ENCODE measurements at regions not wholly inside any gene's neighbourhood (a gene's known extent, or its start where the extent isn't known, plus 50 kb on each side); places are given as distances from the start of the nearest gene placed in this dataset.
A peak's percentile ranks its signal among the peaks of the same experiment; 100 is the strongest.

DNA sequence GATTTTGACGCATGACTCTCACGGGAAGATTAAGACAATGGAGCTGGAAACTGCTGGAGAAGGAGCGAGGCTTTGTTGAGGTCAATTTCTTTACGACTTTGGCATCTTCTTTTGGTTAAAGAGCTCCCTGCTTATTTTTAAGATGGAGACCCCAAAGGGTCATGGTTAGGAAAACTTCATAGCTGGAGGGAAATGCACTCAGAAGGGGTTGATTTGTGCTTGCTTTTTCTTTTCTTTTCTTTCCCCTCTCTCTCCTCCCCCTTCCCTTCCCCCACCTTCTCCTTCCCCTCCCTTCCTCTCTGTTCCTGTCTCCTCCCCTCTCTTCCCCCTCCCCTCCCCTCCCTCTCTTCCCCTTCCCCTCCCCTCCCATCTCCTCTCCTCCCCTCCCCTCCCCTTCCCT lies 79.0 kb downstream of the TNP1 start:
- Histone ChIP-seq H3K36me3 (no peaks in the 10 kb centered on the region), H3K4me3 (no peak overlapping the region), H3K4me1 (ENCODE audit: insufficient read depth) (peaks cover 14% of the 10 kb centered on the region), H3K27ac (peak overlapping the region in 1 of 2 donors; percentile 38), H3K9me3 (no peaks in the 10 kb centered on the region), H3K27me3 (no peaks in the 10 kb centered on the region)
- TF ChIP-seq POLR2A (IDR thresholded peaks at IDR 0.05) = no peak
- no peak for TF ChIP-seq CTCF (IDR thresholded peaks at IDR 0.05)
- no peak for TF ChIP-seq EP300 (IDR thresholded peaks at IDR 0.05)
- no peak for DNase-seq
- intact Hi-C loops (cut with DNase I) = loop anchor here in 1 of 4 donors (10.0 kb wide), 1 partner anchor 46 kb away; no protein-coding TSS in a partner anchor
- 93 to 96% (median 95%) methylated on average over 4 of the region's 4 CpGs for WGBS, 3 donors

- H3K4me1 ChIP-seq (ENCODE audit: insufficient read depth) = peaks cover 18% of the 10 kb centered on the region
- no peak for TF ChIP-seq POLR2A (IDR thresholded peaks at IDR 0.05)
- no peak for TF ChIP-seq EP300 (IDR thresholded peaks at IDR 0.05)
- no peak for TF ChIP-seq CTCF (IDR thresholded peaks at IDR 0.05)
- intact Hi-C loops (cut with DNase I) = no loop called here
- no peaks in the 10 kb centered on the region for H3K36me3 ChIP-seq
- no peaks in the 10 kb centered on the region for H3K9me3 ChIP-seq
- WGBS, 3 donors = 92 to 95% (median 94%) methylated on average over 9 of the region's 9 CpGs
- DNase-seq = no peak
- no peak overlapping the region for H3K27ac ChIP-seq
- H3K4me3 ChIP-seq = no peak overlapping the region
- H3K27me3 ChIP-seq = no peaks in the 10 kb centered on the region
These were observed 82.1 kb downstream of the TNP1 start for GRCh38 chr2:216777637-216778273.

- TF ChIP-seq CTCF (IDR thresholded peaks at IDR 0.05) = no peak
- no peak for TF ChIP-seq POLR2A (IDR thresholded peaks at IDR 0.05)
- TF ChIP-seq EP300 (IDR thresholded peaks at IDR 0.05) = no peak
- peak in 4 of 5 donors; percentile 49 to 67 (median 65) for DNase-seq
- intact Hi-C loops (cut with DNase I) = no loop called here
- Histone ChIP-seq H3K4me1 (ENCODE audit: insufficient read depth) (peaks cover 12% of the 10 kb centered on the region), H3K27ac (no peak overlapping the region), H3K27me3 (no peaks in the 10 kb centered on the region), H3K36me3 (no peaks in the 10 kb centered on the region), H3K9me3 (no peaks in the 10 kb centered on the region), H3K4me3 (no peak overlapping the region)
- 34 to 53% (median 46%) methylated on average over 13 of the region's 13 CpGs for WGBS, 3 donors
These were observed 80.9 kb upstream of the IGFBP5 start for GRCh38 chr2:216776066-216776850.

DNA sequence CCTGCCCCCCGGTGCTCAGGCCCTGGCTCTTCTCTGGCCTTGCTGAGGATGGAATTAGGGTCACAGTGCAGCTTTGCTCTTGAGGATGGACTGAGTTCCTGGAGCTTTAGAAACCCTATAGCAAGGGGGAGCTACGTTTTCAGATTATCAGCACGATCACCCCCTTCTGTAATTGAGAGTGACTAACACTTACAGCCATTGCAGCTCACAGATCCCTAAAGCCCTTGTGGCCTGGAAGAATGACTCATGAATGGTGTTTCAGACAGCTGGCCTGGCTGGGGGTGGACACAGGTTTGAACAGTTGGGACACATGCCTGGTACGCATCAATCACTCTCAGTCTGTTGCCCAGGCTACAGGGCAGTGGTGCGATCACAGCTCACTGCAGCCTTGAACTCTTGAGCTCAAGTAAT lies 79.7 kb upstream of the IGFBP5 start:
- no peaks in the 10 kb centered on the region for H3K27me3 ChIP-seq
- no peaks in the 10 kb centered on the region for H3K9me3 ChIP-seq
- intact Hi-C loops (cut with DNase I) = no loop called here
- TF ChIP-seq CTCF (IDR thresholded peaks at IDR 0.05) (no peak), EP300 (IDR thresholded peaks at IDR 0.05) (no peak), POLR2A (IDR thresholded peaks at IDR 0.05) (no peak)
- no peak overlapping the region for H3K4me3 ChIP-seq
- H3K36me3 ChIP-seq = no peaks in the 10 kb centered on the region
- H3K27ac ChIP-seq = no peak overlapping the region
- 70 to 84% (median 71%) methylated on average over 5 of the region's 5 CpGs for WGBS, 3 donors
- peaks cover 8% of the 10 kb centered on the region for H3K4me1 ChIP-seq (ENCODE audit: insufficient read depth)
- peak in 2 of 5 donors; percentile 50 to 65 for DNase-seq
